NCI-H1930 (cell line): ENCODE measurements at regions not wholly inside any gene's neighbourhood (a gene's known extent, or its start where the extent isn't known, plus 50 kb on each side); places are given as distances from the start of the nearest gene placed in this dataset.

Experiments used
- DNase-seq, 2 experiments: peaks; one replicate each; lab custom pipeline; 2025; lab: John Stamatoyannopoulos, UW

DNA sequence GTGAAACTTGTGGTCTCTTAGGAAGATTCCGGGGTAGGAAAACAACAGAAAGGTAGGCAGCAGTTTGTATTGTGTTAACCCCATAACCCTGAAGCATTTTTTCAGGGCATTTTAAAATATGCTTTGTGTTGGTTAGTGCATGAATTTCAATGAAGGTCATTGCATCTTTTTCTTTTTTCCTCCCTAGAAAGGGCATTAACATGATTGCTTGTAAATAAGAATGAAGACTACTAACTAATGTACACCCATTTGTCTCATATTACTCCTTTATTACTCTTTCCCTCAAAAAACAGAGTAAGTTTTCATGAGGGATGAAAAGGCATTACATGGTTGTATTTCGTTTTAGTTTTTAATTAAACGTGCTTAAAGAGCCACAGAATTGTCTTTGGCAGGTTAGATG is 141.4 kb downstream of the OGFRL1 start:
- no peak for DNase-seq

DNA sequence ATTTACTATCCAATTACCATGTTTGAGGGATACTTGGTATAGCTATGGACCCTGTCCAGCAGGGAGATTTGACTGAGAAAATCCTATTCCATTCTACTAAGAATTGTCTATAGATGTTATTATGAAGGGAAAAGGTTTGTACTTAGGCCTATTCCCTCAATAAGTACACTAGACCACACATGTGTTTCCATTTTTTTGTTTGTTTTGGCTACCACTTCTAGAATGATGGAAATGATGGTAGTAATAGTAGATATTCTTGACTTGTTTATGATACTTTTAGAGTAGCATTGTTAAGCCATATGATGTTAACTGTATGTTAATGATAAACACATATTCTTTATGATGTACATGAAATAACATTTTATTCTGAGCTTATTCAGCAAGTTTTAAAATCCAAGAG is 144.8 kb downstream of the OGFRL1 start:
- no peak for DNase-seq

DNA sequence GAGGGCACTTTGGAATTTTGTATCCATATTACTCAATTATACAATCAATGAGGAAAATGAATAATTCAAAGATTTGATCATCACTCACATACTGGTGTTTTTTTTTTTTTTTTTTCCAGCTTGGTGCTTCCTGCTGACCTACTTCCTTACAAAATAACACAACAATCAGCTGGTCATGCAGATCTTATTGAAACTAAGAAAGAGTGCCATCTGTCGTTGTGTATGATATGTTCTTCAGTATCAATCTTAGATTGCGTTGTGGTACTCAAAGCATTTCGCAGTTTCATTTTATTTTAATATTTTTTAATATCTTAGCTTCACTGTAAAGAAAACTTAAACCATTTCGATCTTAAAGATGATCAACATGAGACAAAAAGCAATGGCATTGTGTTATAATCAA is 155.6 kb downstream of the OGFRL1 start:
- no peak for DNase-seq

DNA sequence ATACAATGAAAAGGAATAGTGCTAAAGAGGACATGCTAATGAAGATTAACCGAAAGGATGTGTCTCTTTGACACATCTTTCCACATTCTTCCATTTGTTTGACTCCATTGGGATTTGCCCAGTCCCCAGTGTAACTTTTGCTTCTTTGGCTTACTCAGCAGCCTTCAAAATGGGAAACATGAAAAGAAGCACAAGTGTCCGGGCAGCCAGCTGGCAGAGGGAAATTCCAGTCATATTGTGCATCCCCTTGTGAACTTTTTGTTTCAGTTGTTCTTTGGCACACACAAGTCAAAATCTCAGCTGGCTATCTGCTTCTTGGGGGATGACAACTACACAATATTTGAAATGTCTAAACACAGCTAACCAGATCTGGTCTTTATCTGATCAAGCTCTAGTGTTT is 157.4 kb downstream of the OGFRL1 start:
- no peak for DNase-seq

DNA sequence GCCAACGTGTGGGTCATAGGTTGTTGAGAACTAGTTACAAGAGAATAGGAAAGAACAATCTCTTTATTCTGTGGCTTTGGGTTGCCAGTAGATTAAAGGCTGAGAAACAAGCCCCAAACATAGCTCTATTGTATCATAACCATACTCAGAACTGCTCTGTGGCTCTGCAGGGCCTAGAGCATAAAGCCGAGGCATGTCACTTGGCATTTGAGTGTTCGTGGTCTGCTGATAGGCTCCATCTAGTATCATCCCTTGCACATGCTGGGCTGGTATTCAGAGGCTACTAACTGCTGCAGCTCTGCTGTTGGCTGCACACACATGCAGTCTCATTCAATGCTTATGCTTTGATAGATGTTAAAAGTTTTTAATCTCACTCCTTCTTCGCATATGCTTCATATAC is 157.9 kb downstream of the OGFRL1 start:
- no peak for DNase-seq

DNA sequence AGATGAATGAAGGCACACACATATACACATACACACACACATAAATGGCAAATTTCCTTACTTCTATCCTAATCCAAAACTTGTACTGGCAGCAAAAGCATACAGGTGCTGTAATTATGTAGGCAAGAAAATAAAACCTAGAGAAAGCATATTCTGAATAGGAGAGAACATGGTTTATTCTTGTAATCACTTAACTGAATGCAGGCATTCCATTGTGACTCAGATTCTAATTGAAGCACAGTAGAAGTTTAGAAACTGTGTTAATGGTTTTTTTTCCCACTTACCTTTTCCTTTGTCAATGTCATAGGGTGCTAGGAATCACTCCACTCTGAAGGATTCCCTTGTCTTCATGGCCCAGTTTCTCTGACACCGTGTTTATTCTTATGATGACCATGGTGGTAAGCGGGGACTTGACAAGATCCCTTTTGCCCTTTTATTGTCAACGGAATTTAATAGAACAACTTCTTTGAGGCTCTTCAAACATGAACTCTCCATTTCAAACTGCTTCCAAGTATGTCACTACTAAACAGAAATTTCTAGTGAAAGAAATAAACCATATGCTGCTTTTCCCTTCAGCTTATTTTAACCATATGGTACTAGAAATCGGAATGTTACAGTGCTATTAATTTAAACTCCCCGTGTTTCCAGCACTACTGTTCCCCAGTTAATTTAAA is 164.2 kb downstream of the OGFRL1 start:
- no peak for DNase-seq

DNA sequence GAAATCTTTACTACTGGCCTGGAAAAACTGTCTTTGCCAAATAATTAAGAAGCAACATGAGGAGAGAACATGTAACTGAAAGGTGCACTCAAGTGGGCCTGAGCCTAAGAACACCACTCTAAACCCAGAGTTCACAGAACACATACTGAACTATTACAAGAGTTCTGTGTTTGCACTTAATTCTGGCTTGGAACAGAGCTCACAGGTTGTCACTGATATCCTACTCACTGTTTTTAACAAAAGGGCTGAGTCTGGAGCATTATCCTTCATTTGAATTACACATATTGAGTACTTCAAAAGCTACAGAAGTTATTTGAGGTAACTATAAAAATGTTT is 164.7 kb downstream of the OGFRL1 start:
- DNase-seq = no peak

DNA sequence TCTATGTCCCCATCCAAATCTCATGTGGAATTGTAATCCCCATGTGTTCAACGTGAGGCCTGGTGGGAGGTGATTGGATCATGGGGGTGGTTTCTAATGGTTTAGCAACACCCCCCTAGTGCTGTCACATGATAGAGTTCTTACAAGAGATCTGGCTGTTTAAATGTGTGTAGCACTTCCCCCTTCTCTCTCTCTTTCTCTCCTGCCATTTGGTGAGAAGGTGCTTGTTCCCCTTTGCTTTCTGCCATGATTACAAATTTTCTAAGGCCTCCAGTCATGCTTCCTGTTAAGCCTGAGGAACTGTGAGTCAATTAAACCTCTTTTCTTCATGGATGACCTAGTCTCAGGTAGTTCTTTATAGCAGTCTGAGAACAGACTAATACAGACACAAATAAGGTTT is 165.4 kb downstream of the OGFRL1 start:
- DNase-seq = no peak

DNA sequence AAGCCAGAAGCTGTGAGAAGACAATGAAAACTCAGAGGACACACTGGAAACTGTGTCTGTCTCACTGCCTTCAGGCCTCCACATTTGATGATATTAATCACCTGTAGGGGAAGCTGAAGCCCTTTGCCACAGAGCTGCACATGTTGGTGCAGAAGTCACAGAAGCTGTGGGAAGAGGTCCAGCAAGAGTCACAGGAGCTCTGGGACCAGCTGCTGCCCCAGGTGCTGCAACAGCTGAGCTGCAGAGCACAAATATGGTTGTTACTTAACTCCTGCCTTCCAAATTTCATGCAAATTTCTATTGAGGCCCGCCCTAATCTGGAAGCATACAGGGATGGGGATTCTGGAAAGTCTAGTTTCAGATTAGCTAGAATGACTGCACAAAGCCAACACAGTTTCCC is 169.3 kb downstream of the OGFRL1 start:
- DNase-seq = no peak

DNA sequence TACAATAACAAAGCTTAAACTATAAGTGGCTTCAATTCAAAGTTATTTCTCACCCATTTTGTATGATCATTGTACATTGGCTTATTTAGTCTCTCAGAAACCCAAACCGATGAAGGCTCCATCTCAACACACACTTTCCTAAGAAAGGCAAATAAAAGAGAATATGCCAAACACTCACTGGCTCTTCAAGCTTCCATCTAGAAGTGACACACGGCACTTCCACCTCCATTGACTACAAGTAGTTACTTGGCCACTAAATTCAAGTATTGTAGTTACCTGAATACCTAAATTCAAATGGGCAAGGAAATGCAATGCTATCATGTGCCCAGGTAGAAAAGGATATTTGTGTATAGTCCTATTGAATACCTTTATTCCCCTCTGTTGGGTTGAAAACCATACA is 170.6 kb downstream of the OGFRL1 start:
- no peak for DNase-seq

DNA sequence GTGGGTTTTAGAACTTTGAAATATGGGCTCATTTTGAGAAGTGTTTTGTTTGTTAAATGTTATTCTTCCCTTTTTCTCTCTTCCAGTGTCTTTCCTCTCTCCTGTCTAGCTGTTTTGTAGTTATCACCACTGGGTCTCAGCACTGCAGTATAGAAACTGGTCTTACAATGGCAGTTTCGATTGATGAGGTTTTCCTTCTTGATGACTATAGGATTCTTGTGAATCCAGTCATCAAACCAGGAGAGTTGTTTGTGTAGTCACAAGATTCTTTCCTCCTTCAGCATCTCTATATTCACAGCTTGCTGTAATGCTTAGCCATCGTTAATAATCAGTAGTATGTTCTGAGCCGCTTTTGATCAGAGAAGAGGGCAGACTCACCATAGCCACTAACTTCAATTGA is 172.3 kb downstream of the OGFRL1 start:
- no peak for DNase-seq

DNA sequence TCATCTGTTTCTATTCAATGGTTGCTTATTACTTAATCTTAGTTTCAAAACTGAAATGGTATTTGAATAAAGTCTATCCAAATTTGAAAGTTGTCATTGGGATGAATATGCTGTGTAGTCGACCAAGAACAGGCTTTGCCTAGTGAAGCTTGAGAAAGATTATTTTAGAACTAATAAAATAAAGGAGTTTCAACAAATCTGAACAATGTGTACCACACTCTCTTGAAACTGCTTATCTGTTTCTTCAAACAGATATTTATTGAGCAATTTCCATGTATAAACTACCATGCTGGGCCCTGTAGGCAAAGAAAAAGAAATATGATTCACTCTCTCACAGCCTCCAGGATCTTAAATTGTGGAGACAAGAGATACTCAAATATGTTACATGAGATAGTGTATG is 174.4 kb downstream of the OGFRL1 start:
- no peak for DNase-seq

DNA sequence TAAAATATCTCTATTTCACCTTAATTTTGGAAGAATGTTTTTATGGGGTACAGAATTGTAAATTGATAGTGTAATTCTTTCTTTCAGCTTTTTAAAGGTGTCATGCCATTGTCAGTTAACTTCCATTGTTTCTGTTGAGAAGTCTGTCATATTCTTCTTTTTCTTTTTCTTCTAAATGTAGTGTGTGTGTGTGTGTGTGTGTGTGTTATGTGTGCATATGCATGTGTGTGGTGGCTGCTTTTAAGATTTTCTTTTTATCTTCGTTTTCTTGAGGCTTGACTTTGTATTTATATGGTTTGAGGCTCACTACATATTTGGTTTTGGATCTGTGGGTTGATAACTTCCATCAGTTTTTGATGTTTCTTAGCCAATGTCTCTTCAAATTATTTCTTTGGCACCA is 176.5 kb downstream of the OGFRL1 start:
- no peak for DNase-seq

DNA sequence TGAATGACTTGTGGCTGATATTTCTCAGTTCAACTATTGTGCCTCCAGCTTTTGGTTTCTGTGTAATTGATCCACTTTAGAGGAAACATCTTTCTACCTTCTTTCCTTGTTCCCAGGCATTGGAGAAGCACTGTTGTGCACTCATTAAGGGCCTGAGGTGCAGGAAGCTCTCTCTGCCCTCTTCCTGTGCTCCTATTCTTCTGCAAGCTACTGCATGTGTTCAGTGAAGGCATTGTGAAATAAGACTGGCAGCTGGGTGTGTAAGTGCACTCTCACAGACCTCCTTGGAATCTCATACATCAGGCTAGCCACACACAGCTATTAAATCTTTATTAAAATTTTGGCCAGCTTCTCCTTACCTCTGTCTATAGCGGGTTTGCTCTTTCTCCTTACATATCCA is 177.8 kb downstream of the OGFRL1 start:
- no peak for DNase-seq

DNA sequence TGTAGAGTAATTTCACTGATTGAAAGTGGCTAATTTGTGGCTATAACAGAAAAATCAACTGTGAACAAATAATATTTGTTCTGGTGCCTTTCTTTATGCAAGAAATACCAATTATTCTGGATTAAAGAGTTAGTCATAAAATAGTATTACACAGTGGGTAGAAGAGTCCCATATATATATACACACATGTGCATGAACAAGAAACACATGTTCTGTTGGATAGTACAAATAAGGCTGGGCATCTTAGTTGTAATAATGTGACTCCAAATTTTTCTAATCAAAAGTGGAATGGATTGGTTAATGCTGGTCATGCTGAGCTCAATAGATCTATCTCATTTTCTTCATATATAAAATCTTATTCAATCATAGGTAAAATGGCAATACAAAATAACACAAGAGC is 179.4 kb downstream of the OGFRL1 start:
- DNase-seq = no peak

DNA sequence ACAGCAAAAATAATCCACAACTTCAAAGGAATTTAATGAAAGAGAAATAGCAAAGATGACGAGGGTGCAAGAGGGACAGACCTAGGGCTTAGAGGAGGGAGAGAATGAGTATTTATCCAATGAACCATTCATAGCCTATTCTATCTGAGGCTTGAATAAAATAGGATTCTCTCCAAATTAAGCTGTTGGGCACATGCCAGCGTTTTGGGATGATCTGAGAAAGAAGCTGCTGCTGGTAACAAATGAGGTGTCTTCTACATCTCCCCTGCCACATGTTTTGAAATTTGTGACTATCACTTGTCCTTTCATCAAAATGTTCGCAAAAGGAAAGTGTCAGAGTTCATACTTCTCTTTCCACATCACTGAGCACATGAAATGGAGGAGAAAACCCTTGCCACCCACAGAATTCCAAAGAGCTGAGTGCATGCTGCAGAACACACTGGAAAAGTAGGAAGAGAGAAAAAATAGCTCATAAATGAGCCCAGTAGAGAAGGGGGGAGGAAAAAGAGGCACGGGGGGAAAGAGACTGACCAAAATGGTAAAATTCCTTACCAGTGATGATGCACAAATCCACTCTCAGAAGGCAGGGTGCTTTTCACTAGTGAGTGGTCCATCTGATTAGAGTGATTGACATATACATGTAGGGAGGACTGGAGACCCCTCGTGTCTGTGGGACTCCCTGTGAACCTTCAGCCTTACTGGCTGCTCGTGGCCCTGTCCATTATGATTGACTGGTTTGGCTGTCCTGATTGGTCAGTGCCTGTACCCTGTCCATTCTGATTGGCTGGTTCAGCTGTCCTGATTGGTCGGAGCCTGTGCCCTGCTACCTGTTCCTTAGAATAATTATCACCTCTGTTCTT is 180.5 kb downstream of the OGFRL1 start:
- DNase-seq = no peak

DNA sequence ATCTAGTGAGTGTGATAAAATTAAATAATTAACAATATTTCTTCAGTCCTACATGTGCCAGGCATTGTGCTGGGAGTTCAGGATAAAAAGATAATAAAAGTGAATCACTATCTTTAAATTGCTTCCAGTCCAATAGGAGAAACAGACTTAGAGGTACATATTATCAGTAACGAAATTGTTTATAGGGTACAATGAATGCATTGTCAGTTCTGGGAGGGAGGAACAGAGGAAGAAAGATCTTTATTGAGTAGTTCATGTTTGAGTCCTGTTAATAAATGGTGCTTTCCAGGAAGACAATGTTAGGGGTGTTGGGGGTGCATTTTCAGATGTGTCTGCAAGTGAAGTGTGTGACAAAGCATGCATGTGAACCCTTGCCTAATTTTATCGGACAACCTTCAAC is 183.1 kb downstream of the OGFRL1 start:
- no peak for DNase-seq

DNA sequence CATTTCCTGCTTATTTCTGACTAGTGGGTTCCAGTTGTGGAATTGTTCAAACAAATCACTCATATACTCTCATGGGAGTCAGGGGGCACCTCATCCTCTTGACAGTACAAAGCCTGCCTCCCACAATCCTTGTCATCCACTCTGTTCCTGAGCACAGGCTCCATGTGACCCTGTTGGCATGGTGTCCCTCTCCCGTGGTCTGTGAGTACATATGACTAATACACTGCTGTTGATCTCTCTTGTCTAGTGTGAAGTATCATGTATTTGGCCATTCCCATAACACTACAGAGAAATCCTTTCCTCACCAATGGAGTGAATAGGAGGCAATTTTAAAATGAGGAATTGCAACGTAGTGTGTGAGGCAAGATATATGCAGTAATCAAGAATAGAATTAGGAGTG is 185.3 kb downstream of the OGFRL1 start:
- no peak for DNase-seq

DNA sequence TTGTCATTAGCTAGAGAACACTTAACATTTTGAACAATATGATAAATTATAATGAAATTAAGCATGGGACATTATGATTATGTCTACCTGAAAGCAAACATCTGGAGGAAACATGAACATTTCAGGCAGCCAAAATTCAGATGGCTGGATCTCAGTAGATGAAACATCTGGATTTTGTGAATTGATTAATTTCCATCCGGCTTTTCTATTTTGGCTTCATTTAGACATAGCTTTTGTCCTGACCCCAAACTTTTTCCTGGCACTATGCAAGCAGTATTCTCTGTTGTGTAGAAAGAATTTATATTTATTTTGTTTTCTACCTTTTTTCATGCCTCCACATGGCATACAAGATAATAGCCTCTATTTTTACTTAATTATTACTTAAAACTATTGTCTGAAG is 186.3 kb downstream of the OGFRL1 start:
- no peak for DNase-seq

DNA sequence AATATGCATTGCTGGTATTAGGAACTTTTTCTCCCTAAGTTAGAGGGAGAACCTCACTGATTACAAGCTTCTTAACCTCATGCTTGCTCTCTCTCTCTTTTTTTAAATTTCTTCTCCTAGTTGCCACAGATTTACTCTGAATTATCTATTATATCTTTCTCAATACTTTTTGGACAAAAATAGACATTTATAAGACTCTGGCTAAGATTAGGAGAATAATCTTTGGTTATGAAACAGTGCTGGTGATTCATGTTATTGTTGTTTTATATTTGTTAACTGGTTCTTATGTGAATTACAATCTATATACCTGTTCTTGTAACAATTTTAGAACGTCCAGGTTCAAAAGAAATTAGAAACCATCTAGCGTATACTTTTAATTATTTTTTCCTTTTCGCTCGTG is 187.8 kb downstream of the OGFRL1 start:
- DNase-seq = no peak

DNA sequence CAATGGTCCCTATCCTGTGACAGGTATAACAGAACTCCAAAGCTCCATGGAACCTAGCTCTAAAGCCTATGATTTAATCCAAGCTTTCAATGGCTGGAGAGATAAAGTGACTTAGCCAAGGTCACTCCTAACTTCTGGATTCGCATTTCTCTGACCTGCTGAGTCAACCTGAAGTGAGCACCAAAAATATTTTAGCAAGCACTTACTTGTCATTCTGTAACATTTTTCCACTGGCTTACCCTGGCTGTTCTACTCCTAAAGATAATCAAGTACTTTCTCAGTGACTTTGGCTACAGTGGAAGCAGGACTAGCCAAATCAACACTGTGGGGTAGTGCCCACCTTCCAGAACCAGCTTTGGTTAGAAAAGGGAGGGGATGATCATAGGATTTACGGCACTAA is 188.3 kb downstream of the OGFRL1 start:
- no peak for DNase-seq

DNA sequence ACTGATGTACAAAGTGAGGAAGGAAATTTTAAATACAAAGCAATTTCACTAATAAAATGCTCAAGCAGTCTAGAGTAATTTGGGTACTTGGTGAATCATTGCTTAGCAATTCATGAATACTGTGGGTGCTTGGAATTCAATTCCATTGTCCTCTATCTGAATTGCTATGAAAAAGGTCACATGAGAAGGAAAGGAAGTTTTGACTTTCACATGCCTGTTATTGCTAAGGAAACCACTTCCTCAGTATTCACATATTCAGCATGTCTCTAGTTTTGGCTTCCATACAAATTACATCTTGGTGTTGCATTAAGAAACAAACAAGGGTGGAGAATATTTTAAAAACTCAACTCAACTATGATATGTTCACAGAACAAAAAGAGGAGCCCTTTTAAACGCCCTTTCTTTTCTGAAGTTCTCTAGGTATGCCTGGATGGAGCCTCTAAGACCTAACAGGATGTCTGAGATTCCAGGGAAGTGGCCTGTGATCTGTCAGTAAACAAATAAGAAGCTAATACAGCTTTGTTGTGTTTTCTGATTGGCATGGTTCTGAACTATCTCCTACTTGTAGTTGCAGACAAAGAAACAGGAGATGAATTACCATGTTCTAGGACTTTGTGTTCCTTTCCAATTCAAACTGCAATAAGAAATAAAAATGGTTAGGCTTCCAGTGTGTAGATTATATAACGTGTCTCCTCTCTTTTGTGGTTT is 190.4 kb downstream of the OGFRL1 start:
- DNase-seq = no peak

DNA sequence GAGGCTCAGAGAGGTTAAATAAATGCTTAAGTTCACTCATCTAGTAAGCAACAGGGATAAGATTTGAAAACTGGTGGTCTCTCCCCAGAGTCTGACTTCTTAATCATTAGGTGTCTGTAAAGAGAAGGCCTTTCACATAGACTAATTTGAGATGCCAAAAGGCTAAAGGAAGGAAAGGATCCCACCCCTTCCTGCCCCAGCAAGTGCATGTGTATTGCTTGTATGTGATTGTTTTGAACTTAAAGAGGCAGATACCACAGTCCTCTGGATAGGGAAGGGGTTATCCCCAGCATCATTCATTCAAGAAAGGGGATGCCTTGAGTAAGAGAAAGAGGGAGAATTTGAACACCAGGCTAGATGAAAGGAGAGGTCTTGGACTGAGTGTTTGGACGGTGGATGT is 192.0 kb downstream of the OGFRL1 start:
- no peak for DNase-seq
